GM12878 (cell line): ENCODE measurements at regions not wholly inside any gene's neighbourhood (a gene's known extent, or its start where the extent isn't known, plus 50 kb on each side); places are given as distances from the start of the nearest gene placed in this dataset.

Experiments used
- ATAC-seq: fragments of 200-7000 bp; cut with Tn5 transposase; 3 replicates; pipeline ENCODE4 v1.9.1; 2020; ENCODE audit warnings: mild to moderate bottlenecking, moderate library complexity
- BruUV-seq: library from RNA; stranded (reverse); fragments of 400-500 nt; replicated peaks from 2 replicates; lab custom pipeline; 2021; lab: Mats Ljungman, UMichigan
- CTCF ChIA-PET: fragments of 300-600 bp; sonication (Branson Sonifier 250); formaldehyde crosslinking; extraction: SDS; loops from one replicate; lab custom pipeline; 2021; ENCODE audit warnings: inconsistent platforms; lab: Yijun Ruan, JAX
- POLR2A ChIA-PET: fragments of 350-600 bp; formaldehyde crosslinking; extraction: SDS; loops from one replicate; lab custom pipeline; 2021; ENCODE audit warnings: inconsistent platforms; lab: Charles Lee
- RAD21 ChIA-PET: fragments of 300-600 bp; sonication (Branson Sonifier 250); formaldehyde crosslinking; loops from one replicate; lab custom pipeline; 2023; ENCODE audit warnings: antibody characterized with exemption; ENCODE audit not compliant: unreplicated experiment; lab: Charles Lee
- SMC1A ChIA-PET: fragments of 300-600 bp; sonication (Branson Sonifier 250); formaldehyde crosslinking; loops from one replicate; lab custom pipeline; 2023; ENCODE audit not compliant: unreplicated experiment, uncharacterized antibody; lab: Charles Lee
- DNase-seq: peaks from one replicate; pipeline ENCODE4 v3.0.0-alpha.2; 2011; ENCODE audit warnings: low read depth, low spot score
- FAIRE-seq: peaks from 3 replicates; lab custom pipeline; 2011; peaks lifted over from hg19 to GRCh38; lab: Jason Lieb, UNC
- H2AFZ ChIP-seq: 2 replicates; pipeline ENCODE4 v1.6.0; 2011; ENCODE audit warnings: low read depth, low read length, control low read depth; ENCODE audit not compliant: control insufficient read depth
- H3K27ac ChIP-seq: 2 replicates; pipeline ENCODE4 v1.5.1; 2011; ENCODE audit warnings: control low read depth; ENCODE audit not compliant: control insufficient read depth, insufficient read depth
- H3K27me3 ChIP-seq, 2 experiments: replicated peaks in 1 of 2; 2 replicates each; pipeline versions ENCODE4 v1.6.0 to v1.6.1; 2011; ENCODE audit warnings: low read length in 1 of 2; ENCODE audit not compliant: control insufficient read depth in 2 of 2, insufficient read depth in 2 of 2
- H3K36me3 ChIP-seq, 2 experiments: 2 replicates each; pipeline ENCODE4 v1.5.1; 2011; ENCODE audit warnings: low read length in 1 of 2; ENCODE audit not compliant: control insufficient read depth in 2 of 2, insufficient read depth in 2 of 2
- H3K4me1 ChIP-seq: 2 replicates; pipeline ENCODE4 v1.6.1; 2011; ENCODE audit warnings: mild to moderate bottlenecking, low read length, moderate library complexity, mixed read lengths; ENCODE audit not compliant: control insufficient read depth, insufficient read depth
- H3K4me2 ChIP-seq: 2 replicates; pipeline ENCODE4 v1.6.0; 2011; ENCODE audit warnings: control low read depth; ENCODE audit not compliant: control insufficient read depth, insufficient read depth
- H3K4me3 ChIP-seq: fragments of 200-600 bp; sonication (generic); 2 replicates; pipeline ENCODE4 v1.5.1; 2016
- H3K79me2 ChIP-seq: 2 replicates; pipeline ENCODE4 v1.6.0; 2011; ENCODE audit warnings: low read length; ENCODE audit not compliant: control insufficient read depth, insufficient read depth
- H3K9ac ChIP-seq: 2 replicates; pipeline ENCODE4 v1.8.0; 2011; ENCODE audit warnings: low read length, control low read depth, mixed read lengths; ENCODE audit not compliant: control insufficient read depth, insufficient read depth
- H3K9me3 ChIP-seq: replicated peaks from 3 replicates; pipeline ENCODE4 v1.5.1; 2011; ENCODE audit warnings: mild to moderate bottlenecking, low read length; ENCODE audit not compliant: control insufficient read depth, insufficient read depth
- H4K20me1 ChIP-seq: 2 replicates; pipeline ENCODE4 v1.6.0; 2011; ENCODE audit not compliant: control insufficient read depth, insufficient read depth
- ATF2 ChIP-seq: IDR thresholded peaks from 2 replicates; pipeline ENCODE4 v1.6.1; 2012; ENCODE audit warnings: low read length, inconsistent platforms
- CHD1 ChIP-seq: IDR thresholded peaks from 2 replicates; pipeline ENCODE4 v1.6.1; 2012; ENCODE audit warnings: low read depth, low read length, improper control_type of control experiment
- FOS ChIP-seq: IDR thresholded peaks from 3 replicates; pipeline ENCODE4 v1.6.1; 2011; ENCODE audit warnings: borderline replicate concordance; ENCODE audit not compliant: insufficient read length; ENCODE audit errors: extremely low read depth
- KAT2A ChIP-seq: conservative IDR thresholded peaks from 2 replicates; pipeline ENCODE4 v1.6.1; 2011; ENCODE audit warnings: low read depth, low read length; ENCODE audit not compliant: control insufficient read depth
- LARP7 ChIP-seq: fragments of 450-650 bp; IDR thresholded peaks from 2 replicates; pipeline ENCODE4 v1.6.1; 2017; ENCODE audit warnings: mild to moderate bottlenecking
- MLLT1 ChIP-seq: fragments of 450-650 bp; IDR thresholded peaks from 2 replicates; pipeline ENCODE4 v1.6.1; 2016; ENCODE audit warnings: mild to moderate bottlenecking
- NFYA ChIP-seq: IDR thresholded peaks from 2 replicates; pipeline ENCODE4 v1.6.1; 2011; ENCODE audit warnings: low read depth, mild to moderate bottlenecking, low read length, improper control_type of control experiment, borderline replicate concordance
- RCOR1 ChIP-seq: conservative IDR thresholded peaks from 2 replicates; pipeline ENCODE4 v1.6.1; 2012; ENCODE audit warnings: low read depth, low read length, improper control_type of control experiment
- RFX5 ChIP-seq: IDR thresholded peaks from 2 replicates; pipeline ENCODE4 v1.6.1; 2011; ENCODE audit warnings: low read depth, low read length, improper control_type of control experiment
- TBL1XR1 ChIP-seq: IDR thresholded peaks from 2 replicates; pipeline ENCODE4 v1.6.1; 2012; ENCODE audit warnings: low read depth, low read length, improper control_type of control experiment
- TCF3 ChIP-seq: IDR thresholded peaks from 2 replicates; pipeline ENCODE4 v1.6.1; 2012; ENCODE audit warnings: low read depth, mild to moderate bottlenecking, low read length, borderline replicate concordance; ENCODE audit not compliant: insufficient read depth
- WGBS: methylation state at CpG from one replicate; pipeline ENCODE4 v1.1.6; 2016; ENCODE audit warnings: low lambda C conversion rate; ENCODE audit not compliant: insufficient replicate concordance, insufficient coverage; ENCODE audit errors: missing lambda C conversion rate; 5-methylcytosine and 5-hydroxymethylcytosine counted together
- in situ Hi-C: fragments of 300-500 bp; cut with MboI; formaldehyde crosslinking; loops from 9 replicates; pipeline ENCODE4 v1.14.3; 2018; ENCODE audit warnings: mixed read lengths
- intact Hi-C: fragments of 100-400 bp; cut with micrococcal nuclease; formaldehyde crosslinking; loops from one replicate; pipeline ENCODE4 v1.14.2; 2022; ENCODE audit not compliant: unreplicated experiment

GRCh38 chr3:144178607-144179006 is 207.0 kb downstream of the DIPK2A start:
- WGBS, result 50% methylated on average over 2 of the region's 2 CpGs
- Histone ChIP-seq H3K4me2 (no peak overlapping the region), H3K79me2 (no peaks in the 10 kb centered on the region), H3K27ac (no peak overlapping the region), H3K36me3 (no peaks in the 10 kb centered on the region), H3K27me3 (no peaks in the 10 kb centered on the region)
- no peak for DNase-seq
- FAIRE-seq, result no peak
- TF ChIP-seq ATF2 (no peak), RFX5 (no peak), MLLT1 (no peak), TBL1XR1 (no peak), NFYA (no peak), TCF3 (no peak), FOS (no peak), CHD1 (no peak), KAT2A (no peak), LARP7 (no peak), RCOR1 (no peak)
- TF ChIP-seq, all 136 proteins: peak for 0
- ChIA-PET CTCF (no interaction called here), SMC1A (no interaction called here), RAD21 (no interaction called here), POLR2A (no interaction called here)
- Histone ChIP-seq H3K4me3 (no peak overlapping the region), H2AFZ (no peak overlapping the region), H3K9ac (no peak overlapping the region), H3K9me3 (no peaks in the 10 kb centered on the region; the same call in 2 of the 3 replicates), H4K20me1 (no peaks in the 10 kb centered on the region), H3K4me1 (no peaks in the 10 kb centered on the region)
- BruUV-seq, result no TSS peak
- intact Hi-C loops (no loop called here), in situ Hi-C loops (no loop called here)
- no peak for ATAC-seq
